Activated T-cell treated with anti-CD3 and anti-CD28 coated beads, Interleukin-2, amount 50 U/mL, for 4 hours (primary cell): ENCODE measurements at regions not wholly inside any gene's neighbourhood (a gene's known extent, or its start where the extent isn't known, plus 50 kb on each side); places are given as distances from the start of the nearest gene placed in this dataset.
"Not testable (repeated sequence)": the region's sequence is repeated elsewhere in the genome, so short reads cannot be mapped to it uniquely, and the experiment has no call there.

Source experiments
- ATAC-seq, 2 donors: fragments of 200-7000 bp; cut with Tn5 transposase; one replicate each; pipeline ENCODE4 v1.10.0; 2021
- DNase-seq: peaks from one replicate; pipeline ENCODE4 v3.0.0-alpha.2; 2020
- H3K27me3 Mint-ChIP-seq: one replicate; pipeline ENCODE4 v1.8.0; 2021; ENCODE audit warnings: low read depth, mixed read lengths
- H3K36me3 Mint-ChIP-seq: one replicate; pipeline ENCODE4 v1.8.0; 2022; ENCODE audit warnings: mixed read lengths; ENCODE audit not compliant: insufficient read depth
- H3K4me1 Mint-ChIP-seq: one replicate; pipeline ENCODE4 v1.8.0; 2021; ENCODE audit warnings: low read depth, mixed read lengths
- H3K4me3 Mint-ChIP-seq: one replicate; pipeline ENCODE4 v1.8.0; 2021; ENCODE audit warnings: mild to moderate bottlenecking, moderate library complexity, mixed read lengths
- H3K9me3 Mint-ChIP-seq: one replicate; pipeline ENCODE4 v1.8.0; 2021; ENCODE audit warnings: mixed read lengths

DNA sequence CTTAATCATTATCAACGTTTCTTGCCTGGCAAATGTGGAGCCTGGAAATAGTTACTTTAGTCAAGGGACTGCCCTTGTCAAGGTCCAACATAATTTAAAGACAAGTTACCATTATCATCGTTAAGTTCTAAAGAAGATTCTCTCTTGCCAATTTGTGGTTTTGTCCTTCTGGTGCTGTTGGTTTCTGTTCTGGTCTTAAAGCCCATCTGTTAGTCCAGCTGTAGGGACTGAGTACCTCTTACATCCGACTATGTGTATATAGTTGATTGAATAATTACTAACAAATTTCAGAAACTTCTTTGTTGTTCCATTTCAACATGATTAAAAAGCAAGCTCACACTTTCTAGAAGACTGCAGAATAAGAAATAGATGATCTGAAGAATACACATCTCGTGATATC, 1854.9 kb downstream of the MAT2B start:
- no peak for DNase-seq
- no peaks in the 10 kb centered on the region for H3K36me3 Mint-ChIP-seq
- peaks cover 9% of the 10 kb centered on the region for H3K9me3 Mint-ChIP-seq
- no peak for ATAC-seq
- no peaks in the 10 kb centered on the region for H3K27me3 Mint-ChIP-seq
- no peak overlapping the region for H3K4me3 Mint-ChIP-seq
- no peaks in the 10 kb centered on the region for H3K4me1 Mint-ChIP-seq

DNA sequence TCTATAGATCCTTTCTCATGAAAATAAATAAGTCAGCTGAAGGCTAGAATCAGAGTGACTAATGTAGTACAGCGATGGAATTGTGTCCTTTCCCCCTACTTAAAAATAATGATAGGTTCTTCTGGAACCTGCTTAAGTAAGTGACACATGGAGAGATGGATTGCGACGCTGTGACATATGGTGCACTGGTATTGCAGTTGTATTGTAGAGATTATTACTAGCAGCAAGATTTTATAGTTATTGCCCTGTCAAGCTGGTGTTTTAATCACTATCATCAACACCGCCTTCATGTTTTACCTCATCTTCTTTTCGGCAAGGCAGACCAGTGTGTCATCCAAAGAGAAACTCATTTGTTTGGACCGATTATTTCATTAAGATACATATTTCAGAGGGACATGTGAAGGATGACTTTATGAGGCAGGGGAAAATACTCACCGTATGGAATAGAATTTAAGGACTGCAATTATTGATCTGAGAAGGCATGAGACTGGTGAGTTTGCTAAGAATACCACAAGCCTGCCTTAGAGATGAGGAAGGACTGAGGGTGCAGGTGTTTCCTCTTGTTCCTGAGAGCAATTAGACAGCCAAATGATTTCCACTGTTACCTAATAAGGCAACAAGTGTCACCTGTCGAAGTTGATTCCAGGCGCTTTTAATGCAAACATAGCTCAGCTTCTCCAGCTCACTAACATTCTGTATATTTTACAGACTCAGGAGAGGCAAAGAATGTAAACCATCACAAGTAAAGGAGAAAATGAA, 1855.5 kb downstream of the MAT2B start:
- DNase-seq (no peak), ATAC-seq (no peak)
- H3K9me3 Mint-ChIP-seq, result peaks cover 12% of the 10 kb centered on the region
- H3K36me3 Mint-ChIP-seq, result no peaks in the 10 kb centered on the region
- no peaks in the 10 kb centered on the region for H3K27me3 Mint-ChIP-seq
- H3K4me1 Mint-ChIP-seq, result no peaks in the 10 kb centered on the region
- no peak overlapping the region for H3K4me3 Mint-ChIP-seq

DNA sequence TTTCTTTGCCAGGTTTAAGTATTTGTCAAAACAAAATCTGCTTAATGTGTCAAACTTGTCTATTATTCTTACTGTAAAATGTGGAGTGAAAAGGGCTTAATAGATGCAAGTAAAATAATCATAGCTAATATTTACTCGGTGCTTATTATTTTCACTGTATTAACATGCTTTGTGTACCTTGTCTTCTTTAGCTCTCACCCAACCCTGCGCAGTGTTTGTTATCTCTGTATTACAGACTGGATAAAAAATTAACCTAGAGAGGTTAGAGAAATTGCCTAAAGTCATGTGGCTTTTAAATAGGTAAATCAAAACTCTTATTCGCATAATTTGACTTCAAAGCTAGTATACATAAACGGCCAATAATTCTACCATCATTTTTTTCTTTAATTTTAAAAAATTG, 1864.8 kb downstream of the MAT2B start:
- peaks cover 8% of the 10 kb centered on the region for H3K9me3 Mint-ChIP-seq
- ATAC-seq (no peak), DNase-seq (no peak)
- H3K4me1 Mint-ChIP-seq, result no peaks in the 10 kb centered on the region
- no peaks in the 10 kb centered on the region for H3K27me3 Mint-ChIP-seq
- no peak overlapping the region for H3K4me3 Mint-ChIP-seq
- H3K36me3 Mint-ChIP-seq, result no peaks in the 10 kb centered on the region

DNA sequence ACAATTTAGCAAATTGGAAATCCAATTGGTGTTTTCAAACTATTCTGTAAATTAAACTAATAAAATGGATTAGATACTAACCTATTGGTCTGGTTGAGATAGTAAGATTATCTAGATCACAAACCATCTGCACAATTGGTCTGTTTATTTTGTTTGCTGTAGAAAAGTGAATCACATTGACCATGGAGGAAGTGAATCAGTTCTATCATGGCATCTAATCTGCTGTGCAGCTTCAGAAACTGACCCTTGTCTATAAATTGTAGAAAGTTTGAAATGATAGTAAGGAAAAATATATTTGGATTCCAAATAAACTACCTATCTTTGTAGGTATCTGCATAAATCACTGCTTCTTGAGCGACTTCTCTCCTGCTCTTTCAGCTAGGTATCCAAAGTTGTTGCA, 1865.4 kb downstream of the MAT2B start:
- no peaks in the 10 kb centered on the region for H3K4me1 Mint-ChIP-seq
- ATAC-seq (no peak), DNase-seq (no peak)
- H3K36me3 Mint-ChIP-seq, result no peaks in the 10 kb centered on the region
- peaks cover 5% of the 10 kb centered on the region for H3K9me3 Mint-ChIP-seq
- no peak overlapping the region for H3K4me3 Mint-ChIP-seq
- no peaks in the 10 kb centered on the region for H3K27me3 Mint-ChIP-seq

DNA sequence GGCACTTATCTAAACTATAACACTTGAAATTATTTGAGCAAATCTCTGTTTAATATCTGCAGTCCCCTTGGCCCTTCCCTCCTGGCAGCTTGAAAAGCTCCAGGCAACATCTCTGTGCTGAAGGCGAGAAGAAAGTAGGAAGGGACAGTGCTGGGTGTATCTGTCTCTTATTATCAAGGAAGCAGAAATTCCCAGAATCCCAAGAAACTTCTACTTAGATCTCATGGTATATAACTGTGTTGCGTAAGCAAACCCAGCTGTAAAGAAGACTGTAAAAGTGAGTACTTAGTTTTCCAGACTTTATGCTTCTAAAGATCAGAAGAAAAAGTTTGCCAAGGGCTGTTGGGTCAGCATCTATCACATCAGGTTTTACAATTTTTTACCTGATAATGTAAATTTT, 1869.8 kb downstream of the MAT2B start:
- no peak for ATAC-seq

DNA sequence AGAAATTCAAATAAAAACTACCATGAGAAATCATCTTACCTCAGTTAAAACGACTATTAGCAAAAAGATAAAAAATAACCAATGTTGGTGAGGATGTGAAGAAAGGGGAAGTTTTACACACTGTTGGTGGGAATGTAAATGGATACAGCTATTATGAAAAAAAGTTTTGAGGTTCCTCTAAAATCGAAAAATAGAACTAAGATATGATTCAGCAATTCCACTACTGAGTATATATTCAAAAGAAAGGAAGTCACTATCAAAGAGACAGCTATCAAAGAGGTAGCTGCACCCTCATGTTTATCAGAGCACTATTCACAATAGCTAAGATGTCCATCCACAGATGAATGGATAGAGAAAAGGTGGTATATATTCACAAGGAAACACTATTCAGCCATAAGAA, 1888.4 kb downstream of the MAT2B start:
- Mint-ChIP-seq H3K4me3 (no peak overlapping the region), H3K4me1 (no peaks in the 10 kb centered on the region), H3K27me3 (no peaks in the 10 kb centered on the region), H3K9me3 (peaks cover 12% of the 10 kb centered on the region), H3K36me3 (no peaks in the 10 kb centered on the region)
- ATAC-seq (no peak), DNase-seq (no peak)

More for the DNA sequence above, 1869.8 kb downstream of the MAT2B start:
- Mint-ChIP-seq H3K9me3 (peaks cover 9% of the 10 kb centered on the region), H3K27me3 (no peaks in the 10 kb centered on the region), H3K4me1 (no peaks in the 10 kb centered on the region), H3K36me3 (no peaks in the 10 kb centered on the region), H3K4me3 (no peak overlapping the region)
- no peak for DNase-seq

DNA sequence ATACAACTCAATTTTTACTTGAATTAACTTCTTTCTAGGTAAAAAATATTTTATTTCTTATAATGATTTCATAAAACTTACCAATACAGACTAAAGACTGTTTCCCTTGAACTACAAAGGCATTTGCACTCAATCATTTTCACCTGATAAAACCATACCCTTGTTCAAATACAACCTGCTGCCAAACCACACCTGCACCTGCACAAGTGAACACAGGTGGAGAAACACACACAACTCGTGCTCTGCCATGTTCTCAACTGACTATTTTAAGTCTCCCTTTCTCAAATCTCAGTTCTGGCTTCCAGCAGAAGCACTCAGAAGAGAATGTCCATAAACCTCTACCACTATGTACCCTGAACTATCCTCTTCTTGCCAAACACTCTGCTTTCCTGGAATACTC, 1892.1 kb downstream of the MAT2B start:
- H3K4me1 Mint-ChIP-seq, result no peaks in the 10 kb centered on the region
- H3K27me3 Mint-ChIP-seq, result no peaks in the 10 kb centered on the region
- peaks cover 7% of the 10 kb centered on the region for H3K9me3 Mint-ChIP-seq
- H3K36me3 Mint-ChIP-seq, result no peaks in the 10 kb centered on the region
- no peak for ATAC-seq
- H3K4me3 Mint-ChIP-seq, result no peak overlapping the region
- DNase-seq, result no peak

DNA sequence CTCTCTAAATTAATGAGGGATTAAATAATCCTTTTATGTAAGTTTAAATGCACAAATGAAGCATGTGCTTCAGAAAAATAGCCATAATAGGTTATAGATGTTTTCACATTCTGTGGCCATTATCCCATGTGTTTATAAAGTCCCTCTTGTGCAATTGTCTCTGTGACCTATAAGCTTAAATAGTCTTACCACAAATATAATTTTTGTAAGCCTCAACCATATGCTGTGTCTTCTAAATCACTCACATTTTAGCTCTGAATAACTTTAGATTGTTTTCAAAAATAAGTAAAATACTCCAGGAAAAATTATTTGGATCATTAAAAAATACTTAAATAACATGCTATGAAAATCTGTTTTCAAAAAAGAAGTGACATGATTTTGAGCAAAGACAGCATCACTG, 1894.7 kb downstream of the MAT2B start:
- Mint-ChIP-seq H3K4me3 (no peak overlapping the region), H3K4me1 (no peaks in the 10 kb centered on the region)

DNA sequence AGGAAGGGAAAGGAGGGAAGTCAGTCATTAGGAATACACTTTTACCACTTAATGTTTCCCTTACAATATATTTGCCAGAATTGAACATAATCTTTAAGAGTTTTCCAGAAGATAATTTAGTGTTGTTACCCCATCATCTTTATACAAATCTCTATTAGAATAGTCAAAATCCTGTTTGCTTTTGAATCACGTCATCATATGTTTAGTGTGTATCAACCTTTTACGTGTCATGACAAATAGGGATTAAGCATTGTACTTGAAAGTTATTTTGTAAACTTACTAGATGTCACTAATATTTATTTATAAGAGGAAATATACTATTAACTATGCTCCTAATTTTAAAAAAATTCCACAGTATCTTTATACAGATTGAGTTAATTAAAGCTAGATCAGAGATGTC, 1899.5 kb downstream of the MAT2B start:
- Mint-ChIP-seq H3K9me3 (peaks cover 18% of the 10 kb centered on the region), H3K4me1 (no peaks in the 10 kb centered on the region), H3K36me3 (no peaks in the 10 kb centered on the region), H3K27me3 (no peaks in the 10 kb centered on the region), H3K4me3 (no peak overlapping the region)
- DNase-seq (no peak), ATAC-seq (no peak)

More for the DNA sequence above, 1894.7 kb downstream of the MAT2B start:
- peaks cover 10% of the 10 kb centered on the region for H3K9me3 Mint-ChIP-seq
- H3K36me3 Mint-ChIP-seq, result no peaks in the 10 kb centered on the region
- no peaks in the 10 kb centered on the region for H3K27me3 Mint-ChIP-seq
- ATAC-seq, result no peak
- no peak for DNase-seq

DNA sequence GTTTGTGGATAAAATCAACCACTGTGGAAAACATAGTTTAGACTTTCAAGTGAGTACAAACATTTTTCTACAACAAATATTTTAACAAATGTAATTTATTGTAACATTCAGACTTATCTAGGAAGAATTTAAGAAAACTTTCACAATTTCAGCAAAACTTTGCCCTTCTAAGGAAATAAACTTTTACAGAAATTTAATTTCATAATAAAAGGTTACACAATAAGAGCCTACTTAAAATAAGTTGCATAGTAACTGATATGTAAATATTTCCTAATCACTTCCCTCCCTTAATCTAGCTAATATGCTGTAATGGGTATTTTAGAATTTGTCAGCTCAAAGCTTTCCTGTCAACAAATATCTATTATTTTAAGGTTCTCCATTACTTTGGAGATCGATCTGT, 1899.9 kb downstream of the MAT2B start:
- peaks cover 19% of the 10 kb centered on the region for H3K9me3 Mint-ChIP-seq

DNA sequence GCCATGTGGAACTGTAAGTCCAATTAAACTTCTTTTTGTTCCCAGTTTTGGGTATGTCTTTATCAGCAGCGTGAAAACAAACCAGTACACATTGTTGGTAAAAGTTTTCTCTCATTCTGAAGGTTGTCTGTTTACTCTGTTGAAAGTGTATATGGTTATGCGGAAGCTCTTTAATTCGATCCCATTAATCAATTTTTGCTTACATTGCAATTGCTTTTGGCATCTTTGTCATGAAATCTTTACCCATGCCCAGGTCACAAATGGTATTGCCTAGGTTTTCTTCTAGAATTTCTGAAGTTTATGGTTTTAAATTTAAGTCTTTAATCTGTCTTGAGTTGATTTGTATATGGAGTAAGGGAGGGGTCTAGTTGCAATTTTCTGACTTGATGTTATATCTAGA, 1901.9 kb downstream of the MAT2B start:
- no peaks in the 10 kb centered on the region for H3K27me3 Mint-ChIP-seq
- ATAC-seq, result no peak
- H3K9me3 Mint-ChIP-seq, result peaks cover 19% of the 10 kb centered on the region
- no peaks in the 10 kb centered on the region for H3K36me3 Mint-ChIP-seq
- DNase-seq, result no peak
- no peaks in the 10 kb centered on the region for H3K4me1 Mint-ChIP-seq
- H3K4me3 Mint-ChIP-seq, result no peak overlapping the region

More for the DNA sequence above, 1899.9 kb downstream of the MAT2B start:
- no peaks in the 10 kb centered on the region for H3K4me1 Mint-ChIP-seq
- DNase-seq, result no peak
- no peak for ATAC-seq
- no peak overlapping the region for H3K4me3 Mint-ChIP-seq
- no peaks in the 10 kb centered on the region for H3K27me3 Mint-ChIP-seq
- H3K36me3 Mint-ChIP-seq, result no peaks in the 10 kb centered on the region

DNA sequence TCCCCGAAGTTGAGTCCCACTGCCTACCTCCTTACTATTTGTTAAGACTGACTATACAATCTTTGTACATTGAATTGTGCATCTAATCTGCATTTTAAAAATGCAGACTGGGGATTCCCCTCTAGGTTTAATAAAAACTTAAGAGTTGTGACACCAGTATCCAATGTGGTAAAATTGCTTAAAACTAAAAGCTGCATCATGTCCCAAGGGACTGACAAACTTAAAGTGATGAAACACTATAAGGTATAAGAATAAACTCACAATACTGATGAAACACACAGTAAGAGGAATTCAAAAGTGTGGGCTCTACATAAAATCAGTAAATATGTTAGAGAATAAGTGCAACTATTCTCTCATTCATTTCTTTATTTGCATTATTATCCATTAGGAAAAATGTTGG, 1905.1 kb downstream of the MAT2B start:
- H3K9me3 Mint-ChIP-seq, result peaks cover 30% of the 10 kb centered on the region
- DNase-seq, result no peak
- H3K27me3 Mint-ChIP-seq, result no peaks in the 10 kb centered on the region
- H3K4me3 Mint-ChIP-seq, result no peak overlapping the region
- no peaks in the 10 kb centered on the region for H3K36me3 Mint-ChIP-seq
- no peak for ATAC-seq
- no peaks in the 10 kb centered on the region for H3K4me1 Mint-ChIP-seq

DNA sequence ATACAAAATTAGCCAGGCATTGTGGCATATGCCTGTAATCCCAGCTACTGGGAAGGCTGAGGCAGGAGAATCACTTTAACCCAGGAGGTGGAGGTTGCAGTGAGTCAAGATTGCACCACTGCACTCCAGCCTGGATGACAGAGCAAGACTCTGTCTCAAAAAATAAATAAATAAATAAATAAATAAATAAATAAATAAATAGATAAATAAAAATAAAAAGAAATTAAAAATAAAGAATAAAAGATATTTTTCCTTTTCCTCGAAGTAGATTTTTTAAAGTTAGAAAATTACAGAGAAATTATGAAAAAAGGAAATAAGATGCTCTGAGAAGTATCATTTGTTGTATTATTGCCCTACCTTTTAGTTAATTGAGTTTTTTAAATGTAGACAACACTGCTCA, 1906.1 kb downstream of the MAT2B start:
- H3K4me3 Mint-ChIP-seq, H3K27me3 Mint-ChIP-seq, DNase-seq, ATAC-seq, H3K36me3 Mint-ChIP-seq, H3K4me1 Mint-ChIP-seq: not testable (repeated sequence)
- H3K9me3 Mint-ChIP-seq, result peaks cover 34% of the 10 kb centered on the region

DNA sequence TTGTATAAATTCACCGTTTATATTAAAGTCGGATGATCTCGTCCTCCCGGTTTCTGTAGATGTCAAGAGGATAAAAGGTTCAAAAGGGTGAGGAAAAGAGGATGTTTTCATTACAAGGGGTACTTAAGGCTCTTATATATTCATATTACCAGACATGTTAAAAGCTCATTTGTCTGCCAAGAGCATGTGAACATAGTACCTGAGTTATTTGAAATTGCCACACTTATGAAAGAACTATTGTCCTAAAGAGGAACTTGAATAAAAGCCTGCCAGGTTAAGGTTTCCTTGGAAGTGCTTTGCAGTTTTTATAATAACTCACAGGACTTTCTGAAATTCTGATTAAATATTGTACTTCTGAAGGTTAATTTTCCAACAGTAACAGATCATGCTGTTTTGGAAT, 1915.1 kb downstream of the MAT2B start:
- no peak for ATAC-seq
- H3K4me1 Mint-ChIP-seq, result no peaks in the 10 kb centered on the region
- no peaks in the 10 kb centered on the region for H3K27me3 Mint-ChIP-seq

DNA sequence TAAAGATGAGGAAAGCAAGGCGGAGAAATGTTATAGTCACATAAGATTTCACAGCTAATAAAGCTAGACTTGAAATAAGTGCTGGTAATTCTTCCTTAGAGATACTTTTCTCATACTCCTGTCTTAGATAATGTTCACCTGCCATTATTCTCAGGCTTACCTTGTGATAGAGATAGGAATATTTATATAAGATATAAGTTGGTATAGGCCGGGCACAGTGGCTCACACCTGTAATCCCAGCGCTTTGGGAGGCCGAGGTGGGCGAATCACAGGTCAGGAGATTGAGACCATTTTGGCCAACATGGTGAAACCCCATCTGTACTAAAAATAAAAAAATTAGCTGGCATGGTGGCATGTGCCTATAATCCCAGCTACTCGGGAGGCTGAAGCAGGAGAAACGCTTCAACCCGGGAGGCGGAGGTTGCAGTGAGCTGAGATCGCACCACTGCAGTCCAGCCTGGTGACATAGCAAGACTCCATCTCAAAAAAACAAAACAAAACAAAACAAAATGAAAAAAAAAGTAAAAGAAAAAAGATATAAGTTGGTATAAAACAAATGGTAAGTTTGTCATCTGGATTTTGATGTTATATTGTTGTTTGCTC, 1918.4 kb downstream of the MAT2B start:
- DNase-seq, result no peak
- no peak for ATAC-seq
- Mint-ChIP-seq H3K4me3 (no peak overlapping the region), H3K36me3 (no peaks in the 10 kb centered on the region), H3K9me3 (peaks cover 16% of the 10 kb centered on the region), H3K27me3 (no peaks in the 10 kb centered on the region), H3K4me1 (no peaks in the 10 kb centered on the region)

More for the DNA sequence above, 1915.1 kb downstream of the MAT2B start:
- peaks cover 18% of the 10 kb centered on the region for H3K9me3 Mint-ChIP-seq
- no peak overlapping the region for H3K4me3 Mint-ChIP-seq
- H3K36me3 Mint-ChIP-seq, result no peaks in the 10 kb centered on the region
- no peak for DNase-seq
